GM04504 (cell line): ENCODE measurements at regions not wholly inside any gene's neighbourhood (a gene's known extent, or its start where the extent isn't known, plus 50 kb on each side); places are given as distances from the start of the nearest gene placed in this dataset.
"Not testable (repeated sequence)": the region's sequence is repeated elsewhere in the genome, so short reads cannot be mapped to it uniquely, and the experiment has no call there.

Experiments
- DNase-seq: peaks from one replicate; pipeline ENCODE4 v3.0.0-alpha.2; 2012; ENCODE audit warnings: low read depth

DNA sequence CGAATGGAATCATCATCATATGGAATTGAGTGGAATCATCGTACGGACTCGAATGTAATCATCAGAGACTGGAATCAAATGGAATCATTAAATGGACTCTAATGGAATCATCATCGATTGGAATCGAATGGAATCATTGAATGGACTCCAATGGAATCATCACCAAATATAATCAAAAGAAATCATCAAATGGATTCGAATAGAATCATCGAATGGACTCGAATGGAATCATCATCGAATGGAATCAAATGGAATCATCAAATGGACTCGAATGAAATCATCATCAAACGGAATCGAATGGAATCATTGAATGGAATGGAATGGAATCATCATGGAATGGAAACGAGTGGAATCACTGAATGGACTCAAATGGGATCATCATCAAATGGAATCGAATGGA, 233.5 kb downstream of the SHCBP1 start:
- not testable (repeated sequence) for DNase-seq

DNA sequence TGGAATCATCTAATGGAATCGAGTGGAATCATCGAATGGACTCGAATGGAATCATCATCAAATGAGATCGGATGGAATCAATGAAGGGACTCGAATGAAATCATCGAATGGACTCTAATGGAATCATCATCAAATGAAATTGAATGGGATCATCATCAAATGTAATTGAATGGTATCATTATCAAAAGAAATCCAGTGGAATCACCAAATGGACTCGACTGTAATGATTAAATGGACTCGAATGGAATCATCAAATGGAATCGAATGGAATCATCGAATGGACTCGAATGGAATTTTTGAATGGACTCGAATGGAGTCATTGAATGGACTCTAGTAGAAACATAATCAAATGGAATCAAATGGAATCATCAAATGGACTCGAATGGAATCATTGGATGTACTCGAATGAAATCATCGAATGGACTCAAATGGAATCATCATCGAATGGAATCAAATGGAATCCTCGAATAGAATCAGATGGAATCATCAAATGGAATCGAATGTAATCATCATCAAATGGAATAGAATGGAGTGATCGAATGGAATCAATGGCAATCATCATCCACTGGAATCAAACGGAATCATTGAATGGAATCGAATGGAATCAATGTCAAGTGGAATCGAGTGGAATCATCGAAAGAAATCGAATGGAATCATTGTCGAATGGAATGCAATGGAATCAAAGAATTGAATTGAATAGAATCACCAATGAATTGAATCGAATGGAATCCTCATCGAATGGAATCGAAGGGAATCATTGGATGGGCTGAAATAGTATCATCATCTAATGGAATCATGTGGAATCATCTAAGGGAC, 234.2 kb downstream of the SHCBP1 start:
- not testable (repeated sequence) for DNase-seq

DNA sequence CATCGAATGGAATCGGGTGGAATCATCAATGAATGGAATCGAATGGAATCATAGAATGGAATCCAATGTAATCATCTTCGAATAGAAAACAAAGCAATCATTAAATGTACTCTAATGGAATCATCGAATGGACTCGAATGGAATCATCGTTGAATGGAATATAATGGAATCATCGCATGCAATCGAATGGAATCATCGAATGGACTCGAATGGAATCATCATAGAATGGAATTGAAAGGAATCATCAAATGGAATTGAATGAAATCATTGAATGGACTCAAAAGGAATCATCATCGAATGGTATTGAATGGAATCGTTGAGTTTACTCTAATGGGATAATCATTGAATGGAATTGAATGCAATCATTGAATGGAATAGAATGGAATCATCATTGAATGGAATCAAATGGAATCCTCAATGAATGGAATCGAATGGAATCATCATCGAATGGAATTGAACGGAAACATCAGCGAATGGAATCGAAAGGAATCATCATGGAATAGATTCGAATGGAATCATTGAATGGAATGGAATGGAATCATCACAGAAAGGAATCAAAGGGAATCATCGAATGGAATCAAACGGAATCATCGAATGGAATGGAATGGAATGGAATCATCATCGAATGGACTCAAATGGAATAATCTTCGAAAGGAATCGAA, 234.9 kb downstream of the SHCBP1 start:
- not testable (repeated sequence) for DNase-seq

DNA sequence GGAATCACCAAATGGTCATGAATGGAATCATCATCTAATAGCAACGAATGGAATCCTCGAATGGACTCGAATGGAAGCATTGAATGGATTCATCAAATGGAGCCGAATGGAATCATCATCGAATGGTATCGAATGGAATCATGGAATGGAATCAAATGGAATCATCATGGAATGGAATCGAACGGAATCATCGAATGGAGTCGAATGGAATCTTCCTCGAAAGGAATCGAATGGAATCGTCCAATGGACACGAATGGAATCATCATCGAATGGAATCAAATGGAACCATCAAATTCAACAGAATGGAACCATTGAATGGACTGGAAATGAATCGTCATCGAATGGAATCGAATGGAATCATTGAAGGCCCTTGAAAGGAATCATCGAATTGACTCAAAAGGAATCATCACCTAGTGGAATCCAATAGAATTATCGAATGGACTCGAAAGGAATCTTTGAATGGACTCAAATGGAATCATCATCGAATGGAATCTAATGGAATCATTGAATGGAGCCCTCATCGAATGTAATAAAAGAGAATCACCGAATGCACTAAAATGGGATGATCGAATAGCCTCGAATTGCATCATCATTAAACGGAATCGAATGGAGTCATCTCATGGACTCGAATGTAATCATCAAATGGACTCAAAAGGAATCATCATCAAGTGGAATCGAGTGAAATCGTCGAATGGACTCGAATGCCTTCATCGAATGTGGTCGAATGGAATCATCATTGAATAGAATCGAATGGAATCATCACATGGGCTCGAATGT, 236.7 kb downstream of the SHCBP1 start:
- not testable (repeated sequence) for DNase-seq

DNA sequence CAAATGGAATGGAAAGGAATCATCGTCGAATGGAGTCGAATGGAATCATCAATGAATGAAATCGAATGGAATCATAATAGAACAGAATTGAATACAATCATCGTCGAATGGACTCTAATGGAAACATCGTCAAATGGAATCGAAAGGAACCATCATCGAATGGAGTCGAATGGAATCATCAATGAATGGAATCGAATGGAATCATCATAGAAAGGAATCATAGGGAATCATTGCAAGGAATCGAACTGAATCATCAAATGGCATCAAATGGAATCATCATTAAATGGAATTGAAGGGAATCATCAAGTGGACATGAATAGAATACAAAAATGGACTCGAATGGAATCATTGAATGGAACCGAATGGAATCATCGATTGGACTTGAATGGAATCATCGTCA, 237.6 kb downstream of the SHCBP1 start:
- not testable (repeated sequence) for DNase-seq

DNA sequence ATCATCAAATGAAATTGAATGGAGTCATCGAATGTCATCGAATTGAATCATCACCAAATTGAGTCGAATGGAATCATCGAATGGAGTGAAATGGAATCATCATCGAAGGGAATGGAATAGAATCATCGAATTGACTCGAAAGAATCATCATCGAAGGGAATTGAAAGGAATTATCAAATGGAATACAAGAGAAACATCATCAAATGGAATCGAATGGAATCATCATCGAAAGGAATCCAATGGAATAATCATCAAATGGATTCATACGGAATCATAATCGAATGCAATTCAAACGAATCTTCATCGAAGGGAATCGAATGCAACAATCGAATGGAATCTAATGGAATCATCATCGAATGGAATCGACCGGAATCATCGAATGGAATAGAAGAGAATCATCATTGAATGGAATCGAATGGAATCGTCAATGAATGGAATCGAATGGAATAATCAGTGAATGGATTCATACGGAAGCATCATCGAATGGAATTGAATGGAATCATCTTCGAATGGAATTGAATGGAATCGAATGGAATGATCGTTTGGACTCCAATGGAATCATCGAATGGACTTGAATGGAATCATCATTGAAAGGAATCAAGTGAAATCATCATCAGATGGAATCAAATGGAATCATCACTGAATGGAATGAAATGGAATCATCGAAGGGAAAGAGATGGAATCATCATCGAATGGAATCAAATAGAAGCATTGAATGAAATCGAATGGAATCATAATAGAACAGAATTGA, 238.2 kb downstream of the SHCBP1 start:
- DNase-seq = not testable (repeated sequence)

DNA sequence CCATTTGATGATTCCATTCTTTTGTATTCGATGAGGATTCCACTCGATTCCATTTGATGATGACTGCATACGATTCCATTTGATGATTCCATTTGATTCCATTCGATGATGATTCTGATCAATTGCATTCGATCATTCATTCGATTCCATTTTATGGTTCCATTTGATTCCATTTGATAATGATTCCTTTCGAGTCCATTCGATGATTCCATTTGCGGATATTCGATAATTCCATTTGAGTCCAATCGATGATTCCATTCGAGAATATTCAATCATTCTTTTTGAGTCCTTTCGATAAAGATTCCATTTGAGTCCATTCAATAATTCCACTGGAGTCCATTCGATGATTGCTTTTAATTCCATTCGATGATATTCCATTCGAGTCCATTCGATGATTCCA, 239.1 kb downstream of the SHCBP1 start:
- DNase-seq = not testable (repeated sequence)

DNA sequence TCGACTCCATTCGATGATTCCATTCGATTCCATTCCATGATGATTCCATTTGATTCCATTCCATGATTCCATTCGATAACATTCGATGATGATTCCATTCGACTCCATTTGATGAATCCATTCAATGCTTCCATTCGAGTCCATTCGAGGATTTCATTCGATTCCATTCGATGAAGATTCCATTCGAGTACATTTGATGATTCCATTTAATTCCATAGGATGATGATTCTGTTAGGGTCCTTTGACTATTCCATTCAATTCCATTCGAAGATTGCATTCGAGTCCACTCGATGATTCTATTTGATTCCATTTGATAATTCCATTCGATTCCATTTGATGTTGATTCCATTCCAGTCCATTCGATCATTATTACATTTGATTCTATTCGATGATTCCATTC, 239.8 kb downstream of the SHCBP1 start:
- DNase-seq = not testable (repeated sequence)
